ENCODE measurements at regions not wholly inside any gene's neighbourhood (a gene's known extent, or its start where the extent isn't known, plus 50 kb on each side); places are given as distances from the start of the nearest gene placed in this dataset.
A peak's percentile ranks its signal among the peaks of the same experiment; 100 is the strongest.
"Not testable (repeated sequence)": the region's sequence is repeated elsewhere in the genome, so short reads cannot be mapped to it uniquely, and the experiment has no call there.

GRCh38 chr20:63145156-63145555, 70.8 kb downstream of the YTHDF1 start:
- DNase-seq, result no peak

- no peak for DNase-seq
Observed at GRCh38 chr20:63142933-63143332, 73.0 kb downstream of the YTHDF1 start.

GRCh38 chr20:63141531-63141930, 74.4 kb downstream of the YTHDF1 start:
- no peak for DNase-seq

GRCh38 chr20:63140514-63141433, 75.2 kb downstream of the YTHDF1 start:
- peak; percentile 19 for DNase-seq

GRCh38 chr20:63139837-63140236, 76.1 kb downstream of the YTHDF1 start:
- DNase-seq, result no peak

GRCh38 chr20:63139356-63139755, 76.6 kb downstream of the YTHDF1 start:
- DNase-seq, result no peak

- no peak for DNase-seq
Observed at GRCh38 chr20:63138855-63139341, 77.0 kb downstream of the YTHDF1 start.

- DNase-seq, result no peak
Observed at GRCh38 chr20:63137851-63138415, 78.0 kb downstream of the YTHDF1 start.

GRCh38 chr20:63136296-63136695, 79.6 kb downstream of the YTHDF1 start:
- no peak for DNase-seq

- no peak for DNase-seq
Observed at GRCh38 chr20:63135411-63135810, 80.5 kb downstream of the YTHDF1 start.

- DNase-seq, result not testable (repeated sequence)
Observed at GRCh38 chr20:63134711-63135361, 81.1 kb downstream of the YTHDF1 start.

GRCh38 chr20:63134201-63134612, 81.7 kb downstream of the YTHDF1 start:
- DNase-seq, result no peak

- DNase-seq, result no peak
Observed at GRCh38 chr20:63133481-63134091, 82.3 kb downstream of the YTHDF1 start.

GRCh38 chr20:63132715-63133471, 83.0 kb downstream of the YTHDF1 start:
- no peak for DNase-seq

- no peak for DNase-seq
Observed at GRCh38 chr20:63132131-63132714, 83.7 kb downstream of the YTHDF1 start.

GRCh38 chr20:63130658-63131577, 85.0 kb downstream of the YTHDF1 start:
- no peak for DNase-seq

- no peak for DNase-seq
Observed at GRCh38 chr20:63129991-63130657, 85.8 kb downstream of the YTHDF1 start.

- DNase-seq, result no peak
Observed at GRCh38 chr20:63129376-63129965, 86.5 kb downstream of the YTHDF1 start.

GRCh38 chr20:63128956-63129355, 87.0 kb downstream of the YTHDF1 start:
- DNase-seq, result no peak

- no peak for DNase-seq
Observed at GRCh38 chr20:63128367-63128766, 87.6 kb downstream of the YTHDF1 start.
